Neural progenitor cell (in vitro differentiated cells): ENCODE measurements at regions not wholly inside any gene's neighbourhood (a gene's known extent, or its start where the extent isn't known, plus 50 kb on each side); places are given as distances from the start of the nearest gene placed in this dataset.

Experiments used
- EZH2 ChIP-seq: fragments of 200-600 bp; sonication (generic); IDR thresholded peaks from 2 replicates; pipeline ENCODE4 v1.6.1; 2017; ENCODE audit warnings: antibody characterized with exemption, mild to moderate bottlenecking, moderate library complexity
- TF ChIP-seq, protein P1 (sequence below): fragments of 200-600 bp; sonication (generic); IDR thresholded peaks from 2 replicates; pipeline ENCODE4 v1.5.1; 2017; ENCODE audit warnings: antibody characterized with exemption, mild to moderate bottlenecking

DNA sequence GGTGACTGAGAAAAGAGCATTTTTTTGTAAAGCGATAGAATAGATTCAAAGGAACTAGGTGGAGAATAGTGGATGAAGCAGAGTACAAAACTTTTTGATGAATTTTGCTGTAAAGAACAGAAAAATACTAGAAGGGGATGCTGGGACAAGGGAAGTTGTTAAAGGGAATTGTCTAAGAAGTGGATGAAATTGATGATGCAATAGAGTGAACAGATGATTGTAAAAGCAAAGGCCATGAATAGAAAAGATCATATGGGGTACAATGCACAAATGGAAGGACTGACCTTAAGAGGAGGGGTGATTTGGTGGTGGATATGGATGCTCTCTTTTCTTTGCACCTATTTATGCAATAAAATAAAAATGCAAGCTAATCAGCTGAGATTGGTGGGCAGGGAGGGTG lies 262.7 kb upstream of the MAD2L1 start:
- TF ChIP-seq, protein P1, sequence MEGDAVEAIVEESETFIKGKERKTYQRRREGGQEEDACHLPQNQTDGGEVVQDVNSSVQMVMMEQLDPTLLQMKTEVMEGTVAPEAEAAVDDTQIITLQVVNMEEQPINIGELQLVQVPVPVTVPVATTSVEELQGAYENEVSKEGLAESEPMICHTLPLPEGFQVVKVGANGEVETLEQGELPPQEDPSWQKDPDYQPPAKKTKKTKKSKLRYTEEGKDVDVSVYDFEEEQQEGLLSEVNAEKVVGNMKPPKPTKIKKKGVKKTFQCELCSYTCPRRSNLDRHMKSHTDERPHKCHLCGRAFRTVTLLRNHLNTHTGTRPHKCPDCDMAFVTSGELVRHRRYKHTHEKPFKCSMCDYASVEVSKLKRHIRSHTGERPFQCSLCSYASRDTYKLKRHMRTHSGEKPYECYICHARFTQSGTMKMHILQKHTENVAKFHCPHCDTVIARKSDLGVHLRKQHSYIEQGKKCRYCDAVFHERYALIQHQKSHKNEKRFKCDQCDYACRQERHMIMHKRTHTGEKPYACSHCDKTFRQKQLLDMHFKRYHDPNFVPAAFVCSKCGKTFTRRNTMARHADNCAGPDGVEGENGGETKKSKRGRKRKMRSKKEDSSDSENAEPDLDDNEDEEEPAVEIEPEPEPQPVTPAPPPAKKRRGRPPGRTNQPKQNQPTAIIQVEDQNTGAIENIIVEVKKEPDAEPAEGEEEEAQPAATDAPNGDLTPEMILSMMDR: no peak
- no peak for TF ChIP-seq EZH2
